Left ventricle myocardium inferior (tissue), 1 donor: ENCODE measurements at regions not wholly inside any gene's neighbourhood (a gene's known extent, or its start where the extent isn't known, plus 50 kb on each side); places are given as distances from the start of the nearest gene placed in this dataset.

Source experiments
- DNase-seq: peaks from one replicate; pipeline ENCODE4 v3.0.0-alpha.2; 2020
- H3K27ac ChIP-seq: fragments of 200-600 bp; replicated peaks from 2 replicates; pipeline ENCODE4 v1.8.0; 2021
- H3K27me3 ChIP-seq: fragments of 200-600 bp; 2 replicates; pipeline ENCODE4 v1.8.0; 2021; ENCODE audit warnings: low read depth
- H3K36me3 ChIP-seq: fragments of 200-600 bp; 2 replicates; pipeline ENCODE4 v1.8.0; 2021
- H3K4me1 ChIP-seq: fragments of 200-600 bp; 2 replicates; pipeline ENCODE4 v1.8.0; 2021
- H3K4me3 ChIP-seq: fragments of 200-600 bp; 2 replicates; pipeline ENCODE4 v1.8.0; 2021; ENCODE audit warnings: mild to moderate bottlenecking, moderate library complexity
- H3K9me3 ChIP-seq: fragments of 200-600 bp; replicated peaks from 2 replicates; pipeline ENCODE4 v1.8.0; 2021
- intact Hi-C: fragments of 100-400 bp; cut with micrococcal nuclease; formaldehyde crosslinking; loops from one replicate; pipeline ENCODE4 v1.11.0; 2022
- TF ChIP-seq, protein P1 (sequence below): fragments of 200-600 bp; IDR thresholded peaks from 2 replicates; pipeline ENCODE4 v1.8.0; 2021; ENCODE audit warnings: antibody characterized with exemption, mild to moderate bottlenecking, borderline replicate concordance
- donor health status: DM: no; HTN: yes; CAD: no; lungs with severe emphysema.

DNA sequence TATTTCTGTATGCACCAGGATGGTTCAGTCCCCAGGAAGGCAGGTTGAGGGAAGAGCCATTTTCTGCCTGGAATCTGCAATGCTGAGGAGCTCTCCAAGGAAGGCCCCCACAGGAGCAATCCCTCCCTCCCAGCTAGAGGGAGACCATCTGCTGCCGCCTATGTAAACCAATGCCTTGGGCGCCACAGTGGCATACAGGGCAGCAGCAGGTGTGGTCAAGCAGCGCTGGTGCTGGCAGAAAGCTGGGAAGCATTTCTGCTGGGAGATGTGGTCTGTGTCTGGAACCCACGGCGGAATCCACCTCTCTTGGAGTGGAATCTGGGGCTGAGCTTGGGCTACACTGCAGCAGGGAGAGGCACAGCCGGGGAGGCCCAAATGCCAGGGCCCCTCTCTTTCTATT is 283.3 kb downstream of the RRAGC start:
- H3K4me1 ChIP-seq: no peaks in the 10 kb centered on the region
- no peaks in the 10 kb centered on the region for H3K36me3 ChIP-seq
- H3K27me3 ChIP-seq: peaks cover 96% of the 10 kb centered on the region
- H3K27ac ChIP-seq: no peak overlapping the region
- H3K9me3 ChIP-seq: no peaks in the 10 kb centered on the region
- DNase-seq: no peak
- H3K4me3 ChIP-seq: no peak overlapping the region
- intact Hi-C loops: no loop called here
- TF ChIP-seq, protein P1, sequence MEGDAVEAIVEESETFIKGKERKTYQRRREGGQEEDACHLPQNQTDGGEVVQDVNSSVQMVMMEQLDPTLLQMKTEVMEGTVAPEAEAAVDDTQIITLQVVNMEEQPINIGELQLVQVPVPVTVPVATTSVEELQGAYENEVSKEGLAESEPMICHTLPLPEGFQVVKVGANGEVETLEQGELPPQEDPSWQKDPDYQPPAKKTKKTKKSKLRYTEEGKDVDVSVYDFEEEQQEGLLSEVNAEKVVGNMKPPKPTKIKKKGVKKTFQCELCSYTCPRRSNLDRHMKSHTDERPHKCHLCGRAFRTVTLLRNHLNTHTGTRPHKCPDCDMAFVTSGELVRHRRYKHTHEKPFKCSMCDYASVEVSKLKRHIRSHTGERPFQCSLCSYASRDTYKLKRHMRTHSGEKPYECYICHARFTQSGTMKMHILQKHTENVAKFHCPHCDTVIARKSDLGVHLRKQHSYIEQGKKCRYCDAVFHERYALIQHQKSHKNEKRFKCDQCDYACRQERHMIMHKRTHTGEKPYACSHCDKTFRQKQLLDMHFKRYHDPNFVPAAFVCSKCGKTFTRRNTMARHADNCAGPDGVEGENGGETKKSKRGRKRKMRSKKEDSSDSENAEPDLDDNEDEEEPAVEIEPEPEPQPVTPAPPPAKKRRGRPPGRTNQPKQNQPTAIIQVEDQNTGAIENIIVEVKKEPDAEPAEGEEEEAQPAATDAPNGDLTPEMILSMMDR: no peak

DNA sequence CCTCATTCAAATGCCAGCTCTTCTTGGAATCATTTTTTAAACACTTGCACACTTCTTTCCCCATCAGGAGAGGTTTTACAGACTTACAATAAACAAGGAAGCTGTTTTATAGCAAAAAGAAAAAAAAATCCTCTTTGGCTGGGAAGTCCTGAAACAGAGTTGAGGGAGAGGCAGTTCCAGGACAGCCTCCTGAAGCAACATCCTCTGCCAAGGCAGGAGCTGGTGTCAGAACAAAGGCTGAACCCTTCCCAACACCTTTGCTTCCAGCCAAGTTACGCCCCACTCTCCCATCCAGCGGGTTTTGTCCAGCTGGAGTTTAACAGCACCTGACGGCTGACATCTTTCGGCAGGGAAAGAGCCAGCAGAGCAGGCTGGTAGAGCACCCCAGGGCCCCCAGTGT is 287.8 kb downstream of the RRAGC start:
- TF ChIP-seq, protein P1: no peak
- DNase-seq: no peak
- H3K4me1 ChIP-seq: no peaks in the 10 kb centered on the region
- H3K36me3 ChIP-seq: no peaks in the 10 kb centered on the region
- H3K9me3 ChIP-seq: no peaks in the 10 kb centered on the region
- H3K27me3 ChIP-seq: peaks cover 97% of the 10 kb centered on the region
- H3K4me3 ChIP-seq: no peak overlapping the region
- H3K27ac ChIP-seq: no peak overlapping the region
- intact Hi-C loops: no loop called here

DNA sequence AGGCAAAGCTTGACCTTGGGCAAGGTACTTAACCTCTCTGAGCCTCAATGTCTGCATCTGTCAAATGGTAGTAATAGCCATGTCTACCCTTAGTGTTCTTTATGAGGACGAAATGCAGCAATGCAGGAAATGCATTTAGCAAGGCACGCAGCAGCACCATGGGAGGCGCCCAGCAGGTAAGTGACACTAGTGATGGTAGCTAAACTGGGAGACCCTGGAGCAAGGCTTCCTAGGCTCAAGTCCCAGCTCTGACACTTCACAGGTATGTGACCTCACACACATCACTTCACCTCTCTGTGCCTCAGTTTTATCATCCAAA is 289.0 kb downstream of the RRAGC start:
- no peaks in the 10 kb centered on the region for H3K9me3 ChIP-seq
- TF ChIP-seq, protein P1: no peak

DNA sequence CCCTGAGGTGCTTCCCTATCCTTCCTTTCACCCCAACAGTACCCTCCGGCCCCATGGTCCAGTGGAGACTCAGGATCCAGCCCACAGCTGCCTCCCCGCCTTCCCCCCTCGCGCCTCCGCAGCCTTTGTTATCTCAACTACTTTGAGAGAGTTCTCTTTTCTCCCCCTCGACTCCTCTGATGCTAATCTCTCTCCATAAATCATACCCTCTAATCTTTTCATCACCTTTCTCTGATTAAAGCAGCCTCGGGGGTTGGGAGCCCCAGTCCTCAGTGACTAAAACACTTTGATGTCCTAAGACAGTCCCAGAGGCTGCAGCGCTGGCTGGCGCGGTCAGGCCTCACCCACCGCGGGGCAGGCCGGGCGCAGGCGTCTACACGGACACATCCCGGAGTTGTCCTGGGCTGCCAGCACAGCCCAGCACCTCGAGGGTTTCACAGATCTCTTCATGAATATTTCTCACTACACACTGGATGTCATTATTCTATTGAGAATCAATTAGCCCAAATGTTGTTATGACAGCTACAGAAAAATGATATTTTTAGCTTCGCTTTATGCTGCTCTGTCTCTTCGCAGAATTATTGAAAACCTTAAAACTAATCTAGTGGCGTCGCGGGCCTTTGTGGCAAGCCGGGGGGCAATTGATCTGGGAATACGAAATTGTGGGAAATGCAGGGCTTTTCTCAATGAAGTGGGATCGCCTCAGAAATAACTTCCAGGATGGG is 289.5 kb downstream of the RRAGC start:
- no peak overlapping the region for H3K27ac ChIP-seq
- H3K9me3 ChIP-seq: no peaks in the 10 kb centered on the region
- peaks cover 97% of the 10 kb centered on the region for H3K27me3 ChIP-seq
- no peak for DNase-seq
- no peaks in the 10 kb centered on the region for H3K4me1 ChIP-seq
- H3K36me3 ChIP-seq: no peaks in the 10 kb centered on the region
- TF ChIP-seq, protein P1: no peak
- intact Hi-C loops: no loop called here
- no peak overlapping the region for H3K4me3 ChIP-seq

More for the DNA sequence above, 289.0 kb downstream of the RRAGC start:
- H3K4me3 ChIP-seq: no peak overlapping the region
- peaks cover 97% of the 10 kb centered on the region for H3K27me3 ChIP-seq
- no peaks in the 10 kb centered on the region for H3K36me3 ChIP-seq
- no peak for DNase-seq
- intact Hi-C loops: no loop called here
- no peak overlapping the region for H3K27ac ChIP-seq
- H3K4me1 ChIP-seq: no peaks in the 10 kb centered on the region

DNA sequence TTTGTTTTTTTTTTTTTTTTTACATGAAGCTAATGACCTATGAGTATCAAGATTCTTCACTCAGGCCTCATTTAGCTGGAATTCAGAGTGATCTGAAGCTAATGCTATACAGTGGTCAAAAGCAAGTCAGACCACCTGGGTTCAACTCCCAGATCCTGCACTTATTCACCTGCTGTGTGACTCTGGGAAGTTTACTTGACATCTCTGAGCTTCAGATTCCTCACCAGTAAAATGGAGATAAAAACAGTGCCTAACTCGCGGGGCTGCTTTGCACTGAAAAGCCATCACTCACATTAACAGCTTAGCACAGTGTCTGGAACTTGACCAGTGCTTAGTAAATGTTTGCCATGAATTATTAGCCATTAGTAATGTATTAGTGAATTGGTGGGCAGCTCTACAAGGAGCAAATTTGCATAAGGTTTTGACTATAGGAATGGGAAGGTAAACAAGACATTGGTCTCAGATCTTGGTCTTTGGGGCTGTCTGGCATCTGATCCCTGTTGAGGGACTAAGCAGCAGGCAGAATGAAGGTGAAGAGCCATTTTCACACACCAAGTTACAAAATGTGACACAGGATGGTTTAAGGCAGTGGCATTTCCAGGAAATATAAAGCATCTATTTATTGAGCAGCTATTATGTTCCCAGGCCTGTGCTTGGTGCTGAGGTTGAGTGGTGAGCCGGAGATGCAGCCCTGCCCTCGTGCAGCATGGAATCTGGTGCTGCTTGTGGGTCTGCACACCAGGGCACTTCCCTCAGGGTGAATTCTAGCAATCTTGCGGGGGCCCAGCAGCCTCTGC is 291.3 kb downstream of the RRAGC start:
- Histone ChIP-seq H3K4me1 (no peaks in the 10 kb centered on the region), H3K27ac (no peak overlapping the region), H3K36me3 (no peaks in the 10 kb centered on the region), H3K9me3 (no peaks in the 10 kb centered on the region), H3K27me3 (peaks cover 97% of the 10 kb centered on the region), H3K4me3 (no peak overlapping the region)
- no peak for DNase-seq
- intact Hi-C loops: no loop called here
- TF ChIP-seq, protein P1: no peak
